Suppressor macrophage (primary cell): ENCODE measurements at regions not wholly inside any gene's neighbourhood (a gene's known extent, or its start where the extent isn't known, plus 50 kb on each side); places are given as distances from the start of the nearest gene placed in this dataset.
"Not testable (repeated sequence)": the region's sequence is repeated elsewhere in the genome, so short reads cannot be mapped to it uniquely, and the experiment has no call there.

Experiments used
- DNase-seq, 4 experiments: peaks; one replicate each; pipeline ENCODE4 v3.0.0-alpha.2; 2020 to 2022

GRCh38 chr2:106004851-106005250 is 189.2 kb downstream of the UXS1 start:
- no peak for DNase-seq

GRCh38 chr2:105999211-105999989 is 194.7 kb downstream of the UXS1 start:
- no peak for DNase-seq

- peak; percentile 6 to 52 (median 46) for DNase-seq
Measured at GRCh38 chr2:105997711-105998110, 196.4 kb downstream of the UXS1 start.

GRCh38 chr2:105990624-105991023 is 203.5 kb downstream of the UXS1 start:
- no peak for DNase-seq

GRCh38 chr2:105989803-105990202 is 204.3 kb downstream of the UXS1 start:
- not testable (repeated sequence) for DNase-seq

GRCh38 chr2:105989070-105989469 is 205.0 kb downstream of the UXS1 start:
- no peak for DNase-seq

GRCh38 chr2:105977807-105978206 is 216.3 kb downstream of the UXS1 start:
- DNase-seq: no peak

GRCh38 chr2:105977212-105977611 is 216.9 kb downstream of the UXS1 start:
- DNase-seq: no peak

GRCh38 chr2:105974812-105975211 is 219.3 kb downstream of the UXS1 start:
- DNase-seq: no peak

GRCh38 chr2:105972927-105973326 is 221.2 kb downstream of the UXS1 start:
- DNase-seq: no peak

- no peak for DNase-seq
Measured at GRCh38 chr2:105972246-105972645, 221.9 kb downstream of the UXS1 start.

- peak in 3 of 4 experiments; percentile 6 to 16 (median 12) for DNase-seq
Measured at GRCh38 chr2:105969552-105969951, 224.5 kb downstream of the UXS1 start.

- DNase-seq: no peak
Measured at GRCh38 chr2:105962221-105962620, 217.5 kb downstream of the NCK2 start.

- DNase-seq: no peak
Measured at GRCh38 chr2:105961599-105962146, 217.0 kb downstream of the NCK2 start.

- DNase-seq: no peak
Measured at GRCh38 chr2:105959357-105959756, 214.6 kb downstream of the NCK2 start.

GRCh38 chr2:105954891-105955290 is 210.2 kb downstream of the NCK2 start:
- DNase-seq: no peak

GRCh38 chr2:105953942-105954341 is 209.2 kb downstream of the NCK2 start:
- DNase-seq: no peak

GRCh38 chr2:105952131-105952530 is 207.4 kb downstream of the NCK2 start:
- DNase-seq: no peak

- DNase-seq: no peak
Measured at GRCh38 chr2:105951384-105951694, 206.6 kb downstream of the NCK2 start.

GRCh38 chr2:105950521-105951383 is 206.0 kb downstream of the NCK2 start:
- no peak for DNase-seq

- DNase-seq: no peak
Measured at GRCh38 chr2:105943977-105944376, 199.3 kb downstream of the NCK2 start.
